Activated gamma-delta T cell treated with anti-CD3 and anti-CD28 coated beads, Interleukin-2, amount 50 U/mL, for 16 hours (primary cell): ENCODE measurements at regions not wholly inside any gene's neighbourhood (a gene's known extent, or its start where the extent isn't known, plus 50 kb on each side); places are given as distances from the start of the nearest gene placed in this dataset.

Experiments used
- DNase-seq: peaks from one replicate; pipeline ENCODE4 v3.0.0-alpha.2; 2020; ENCODE audit warnings: low read depth

DNA sequence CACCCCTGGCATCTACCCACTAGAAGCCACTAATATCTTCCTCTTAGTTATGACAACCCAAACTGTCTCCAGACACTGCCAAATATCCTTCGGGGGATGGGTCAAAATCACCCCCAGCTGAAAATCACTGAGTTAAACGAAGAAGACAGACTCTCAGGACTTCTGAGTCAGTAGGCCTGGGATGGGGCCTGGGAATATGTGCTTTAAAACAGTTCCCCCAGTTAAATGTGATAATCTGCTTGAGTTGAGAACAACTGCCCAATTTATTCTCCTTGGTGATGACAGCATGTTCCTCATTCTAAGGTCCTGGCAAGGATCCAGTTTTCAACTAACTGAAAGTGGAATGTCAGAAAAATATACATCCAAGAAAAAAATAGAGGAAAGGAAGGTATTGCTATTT, 52.4 kb downstream of the CBLL2 start:
- DNase-seq = no peak

DNA sequence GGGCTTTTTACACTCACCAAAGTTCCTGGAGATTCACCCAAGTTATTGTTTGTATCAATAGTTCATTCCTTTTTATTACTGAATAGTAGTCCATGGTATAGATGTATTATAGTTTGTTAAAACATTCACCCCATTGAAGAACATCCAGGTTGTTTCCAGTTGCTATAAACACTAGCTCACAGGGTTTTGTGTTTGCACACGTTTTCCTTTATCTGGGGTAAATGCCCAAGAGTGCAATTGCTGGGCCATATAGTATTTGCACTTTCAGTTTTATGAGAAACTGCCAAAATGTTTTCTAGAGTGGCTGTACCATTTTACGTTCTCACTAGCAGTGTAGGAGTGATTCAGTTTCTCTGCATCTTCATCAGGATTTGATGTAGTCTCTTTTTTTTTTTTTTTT, 57.1 kb downstream of the CBLL2 start:
- DNase-seq = no peak

DNA sequence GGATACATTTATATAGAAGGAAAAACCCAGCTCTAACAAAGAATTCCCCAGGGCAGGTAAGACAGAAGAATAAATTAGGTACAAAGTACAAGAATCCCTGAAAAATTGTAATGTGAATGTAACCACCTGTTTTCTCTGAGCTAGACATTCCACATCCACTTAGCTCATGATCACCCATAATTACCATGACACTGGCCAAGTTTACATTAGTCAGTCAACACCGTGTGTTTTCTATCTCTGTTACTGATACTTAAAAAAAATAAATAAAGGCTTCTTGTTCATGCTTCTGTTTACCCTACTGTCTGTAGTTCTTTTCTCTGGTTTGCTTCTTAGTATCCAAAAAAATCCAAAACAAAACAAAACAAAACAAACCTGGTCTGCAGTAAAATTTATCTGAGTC, 66.0 kb downstream of the CBLL2 start:
- DNase-seq = no peak

- DNase-seq = no peak
Measured at GRCh38 chrX:22339459-22339858, 66.7 kb downstream of the CBLL2 start.

GRCh38 chrX:22340022-22340616, 67.4 kb downstream of the CBLL2 start:
- DNase-seq = no peak

GRCh38 chrX:22343192-22343591, 70.5 kb downstream of the CBLL2 start:
- no peak for DNase-seq

DNA sequence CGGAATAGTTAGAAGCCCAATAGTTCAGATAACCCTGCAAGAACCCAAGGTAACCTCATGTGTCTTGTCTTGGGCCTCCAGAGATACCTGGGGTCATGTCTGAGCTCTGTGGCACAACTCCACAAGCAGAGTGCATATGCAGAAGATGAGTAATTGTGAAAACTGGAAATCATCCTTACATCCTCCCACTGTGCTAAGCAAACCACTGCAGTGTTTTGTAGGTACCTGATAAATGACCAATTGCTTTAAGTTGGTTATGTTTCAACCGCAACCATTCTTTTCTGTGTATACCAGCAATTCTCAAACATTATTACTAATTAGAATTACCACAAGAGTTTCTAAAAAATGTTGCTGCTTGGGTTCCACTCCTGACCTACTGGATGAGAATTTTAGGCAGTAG, 73.2 kb downstream of the CBLL2 start:
- no peak for DNase-seq

GRCh38 chrX:22347491-22347890, 74.8 kb downstream of the CBLL2 start:
- no peak for DNase-seq

DNA sequence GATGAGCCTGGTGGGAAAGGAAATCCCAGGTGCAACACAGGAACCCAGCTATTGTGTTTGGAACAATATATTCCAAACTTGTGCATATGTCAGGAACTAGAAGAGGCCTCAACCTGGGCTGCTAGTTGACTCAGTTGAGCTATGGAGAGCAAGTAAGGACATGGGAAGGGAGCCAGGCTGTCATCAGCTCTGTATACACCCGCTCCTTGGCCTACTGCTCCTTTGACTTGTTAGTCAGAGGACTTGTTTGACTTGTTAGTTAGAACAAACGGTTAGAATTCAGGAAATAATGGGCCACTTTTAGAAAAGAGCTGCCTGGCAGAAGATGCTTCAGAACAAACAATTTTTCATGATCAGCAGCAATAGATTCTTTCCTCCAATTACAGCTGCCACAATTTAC, 76.4 kb downstream of the CBLL2 start:
- DNase-seq = no peak

GRCh38 chrX:22351076-22351475, 78.4 kb downstream of the CBLL2 start:
- DNase-seq = no peak

DNA sequence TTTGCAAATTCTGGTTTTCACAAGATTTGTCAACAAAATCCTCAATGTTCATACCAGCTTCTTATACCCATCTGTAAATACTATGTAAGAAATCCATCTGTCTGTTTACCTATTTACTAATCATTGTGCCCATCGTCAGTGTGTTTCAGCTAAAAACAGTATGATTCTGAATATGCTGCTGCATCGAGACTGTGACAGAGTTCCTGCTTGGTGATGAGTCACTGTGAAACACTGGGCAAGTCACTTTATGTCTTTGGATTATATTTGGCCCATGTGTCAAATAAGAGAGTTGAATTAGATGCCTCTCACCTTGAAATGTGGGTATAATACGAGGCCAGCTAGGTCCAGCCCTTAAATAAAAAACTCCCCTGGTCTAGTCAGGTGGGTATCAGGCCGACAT, 79.3 kb downstream of the CBLL2 start:
- no peak for DNase-seq

GRCh38 chrX:22357621-22358020, 84.9 kb downstream of the CBLL2 start:
- no peak for DNase-seq

DNA sequence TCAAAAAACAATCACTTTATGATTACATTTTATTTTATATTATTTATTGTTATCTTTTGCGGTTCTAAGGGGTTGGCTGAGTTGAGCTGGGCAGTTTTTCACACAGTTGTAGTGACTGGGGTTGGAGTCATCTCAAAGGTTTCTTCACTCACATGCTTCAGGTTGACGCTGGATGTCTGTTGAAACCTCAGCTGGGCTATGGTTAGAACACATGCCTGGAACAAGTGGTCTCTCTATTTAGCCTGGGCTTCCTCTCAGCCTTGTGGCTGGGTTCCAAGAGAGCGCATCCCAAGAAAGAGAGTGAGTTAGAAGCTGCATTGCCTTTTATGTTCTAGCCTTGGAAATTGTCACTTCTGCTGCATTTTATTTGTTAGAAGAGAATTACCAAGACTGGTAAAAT, 87.4 kb downstream of the CBLL2 start:
- no peak for DNase-seq

- no peak for DNase-seq
Measured at GRCh38 chrX:22365460-22365859, 92.7 kb downstream of the CBLL2 start.

- DNase-seq = no peak
Measured at GRCh38 chrX:22366166-22366702, 93.5 kb downstream of the CBLL2 start.

DNA sequence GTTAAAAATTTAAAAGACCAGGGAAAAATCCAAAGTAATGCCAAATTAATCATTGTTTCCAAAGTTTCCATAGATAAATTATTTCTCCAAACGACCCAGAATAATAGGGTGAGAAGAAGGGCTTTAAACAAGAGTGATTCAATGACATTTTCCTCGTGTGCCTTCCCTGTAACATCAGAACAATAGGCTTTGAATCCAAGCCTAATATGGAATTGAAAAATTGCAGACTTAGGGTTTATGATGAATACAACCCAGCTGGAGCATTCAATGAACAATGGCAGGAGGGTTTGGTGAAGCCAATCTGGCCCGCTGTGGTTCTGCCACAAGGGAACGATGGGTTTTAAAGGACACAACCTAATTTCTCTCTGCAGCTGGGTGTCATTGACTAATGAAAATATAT, 94.2 kb downstream of the CBLL2 start:
- no peak for DNase-seq

GRCh38 chrX:22373094-22373493, 100.4 kb downstream of the CBLL2 start:
- no peak for DNase-seq

GRCh38 chrX:22373766-22374165, 101.1 kb downstream of the CBLL2 start:
- no peak for DNase-seq

- DNase-seq = no peak
Measured at GRCh38 chrX:22376369-22376768, 103.7 kb downstream of the CBLL2 start.

- no peak for DNase-seq
Measured at GRCh38 chrX:22378296-22378695, 105.6 kb downstream of the CBLL2 start.

GRCh38 chrX:22383988-22384387, 111.3 kb downstream of the CBLL2 start:
- no peak for DNase-seq

DNA sequence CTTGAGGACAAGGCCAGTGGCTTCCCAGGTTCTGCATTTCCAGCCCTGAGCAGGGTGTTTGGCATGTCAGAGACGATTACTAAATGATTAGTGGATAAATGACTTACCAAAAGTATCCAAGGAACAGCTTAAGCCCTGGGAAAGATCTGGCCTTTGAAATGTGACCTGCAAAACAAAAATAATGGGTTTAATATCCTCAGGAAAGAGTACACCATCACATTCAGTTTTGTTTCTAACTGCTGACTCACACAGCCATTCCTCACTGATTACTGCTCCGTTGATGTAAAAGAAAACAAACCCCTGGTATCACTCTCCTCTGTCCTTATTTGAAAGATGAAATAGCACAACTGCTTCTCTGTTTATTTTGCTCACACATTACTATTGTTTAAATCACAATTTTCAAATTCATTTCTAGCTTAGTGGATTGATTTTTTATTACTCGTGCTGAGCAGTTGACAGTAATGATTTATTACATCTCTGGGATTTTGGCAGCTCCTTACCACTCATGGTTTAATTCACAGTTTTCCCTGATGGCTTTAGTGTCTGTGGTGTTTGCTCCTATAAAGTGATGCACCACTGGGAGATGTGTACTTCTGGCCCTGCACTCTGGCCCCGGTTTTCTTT, 117.0 kb downstream of the CBLL2 start:
- DNase-seq = no peak

- no peak for DNase-seq
Measured at GRCh38 chrX:22392133-22392948, 119.6 kb downstream of the CBLL2 start.
